GM18498 (cell line): ENCODE measurements at regions not wholly inside any gene's neighbourhood (a gene's known extent, or its start where the extent isn't known, plus 50 kb on each side); places are given as distances from the start of the nearest gene placed in this dataset.

Source experiments
- ATAC-seq: cut with Tn5 transposase; IDR thresholded peaks from one replicate; pipeline ENCODE4 v1.9.1; 2021; ENCODE audit warnings: mild to moderate bottlenecking, moderate library complexity; ENCODE audit not compliant: unreplicated experiment

GRCh38 chr2:53286345-53286744 is 481.3 kb upstream of the CHAC2 start:
- no peak for ATAC-seq

- ATAC-seq = no peak
Observed at GRCh38 chr2:53275743-53276142, 491.9 kb upstream of the CHAC2 start.

GRCh38 chr2:53268626-53269025 is 499.0 kb upstream of the CHAC2 start:
- no peak for ATAC-seq

GRCh38 chr2:53268086-53268485 is 499.5 kb upstream of the CHAC2 start:
- no peak for ATAC-seq

- ATAC-seq = no peak
Observed at GRCh38 chr2:53265544-53266299, 501.9 kb upstream of the CHAC2 start.

GRCh38 chr2:53260568-53260967 is 507.0 kb upstream of the CHAC2 start:
- ATAC-seq = no peak

GRCh38 chr2:53259395-53260009 is 508.1 kb upstream of the CHAC2 start:
- no peak for ATAC-seq

- no peak for ATAC-seq
Observed at GRCh38 chr2:53257287-53257686, 510.3 kb upstream of the CHAC2 start.

- ATAC-seq = no peak
Observed at GRCh38 chr2:53253244-53253643, 514.4 kb upstream of the CHAC2 start.

GRCh38 chr2:53252115-53252514 is 515.5 kb upstream of the CHAC2 start:
- ATAC-seq = no peak

GRCh38 chr2:53247956-53248735 is 519.5 kb upstream of the CHAC2 start:
- ATAC-seq = no peak

GRCh38 chr2:53243430-53243829 is 524.2 kb upstream of the CHAC2 start:
- no peak for ATAC-seq

GRCh38 chr2:53242090-53242489 is 525.5 kb upstream of the CHAC2 start:
- no peak for ATAC-seq

GRCh38 chr2:53235836-53236582 is 531.6 kb upstream of the CHAC2 start:
- no peak for ATAC-seq

GRCh38 chr2:53234548-53234903 is 533.1 kb upstream of the CHAC2 start:
- no peak for ATAC-seq

GRCh38 chr2:53233759-53234547 is 533.7 kb upstream of the CHAC2 start:
- no peak for ATAC-seq

- no peak for ATAC-seq
Observed at GRCh38 chr2:53231908-53232307, 535.7 kb upstream of the CHAC2 start.

GRCh38 chr2:53230691-53231090 is 536.9 kb upstream of the CHAC2 start:
- no peak for ATAC-seq

GRCh38 chr2:53227535-53227934 is 540.1 kb upstream of the CHAC2 start:
- ATAC-seq = no peak

GRCh38 chr2:53220969-53221368 is 546.6 kb upstream of the CHAC2 start:
- no peak for ATAC-seq
